CD4-positive, alpha-beta T cell (primary cell): ENCODE measurements at regions not wholly inside any gene's neighbourhood (a gene's known extent, or its start where the extent isn't known, plus 50 kb on each side); places are given as distances from the start of the nearest gene placed in this dataset.

Experiments used
- ATAC-seq: fragments of 200-7000 bp; cut with Tn5 transposase; one replicate; pipeline ENCODE4 v1.10.0; 2022; ENCODE audit warnings: mild to moderate bottlenecking; ENCODE audit not compliant: poor library complexity
- CTCF ChIA-PET: fragments of 350-600 bp; sonication (Branson Sonifier 250); formaldehyde crosslinking; loops from one replicate; lab custom pipeline; 2021; ENCODE audit warnings: antibody characterized with exemption, inconsistent platforms; lab: Charles Lee
- POLR2A ChIA-PET: fragments of 350-600 bp; sonication (Branson Sonifier 250); formaldehyde crosslinking; loops from one replicate; lab custom pipeline; 2021; ENCODE audit warnings: antibody characterized with exemption, inconsistent platforms; lab: Charles Lee
- DNase-seq, 14 experiments: peaks; one replicate each; pipeline ENCODE4 v3.0.0-alpha.2; 2013 to 2020; ENCODE audit warnings: mixed read lengths in 2 of 14
- H3K27ac ChIP-seq, 2 donors: one replicate each; pipeline versions ENCODE4 v1.5.1 to v1.7.0; 2013; ENCODE audit warnings: low read length in 2 of 2, low read depth in 1 of 2, mild to moderate bottlenecking in 1 of 2
- H3K27me3 ChIP-seq, 2 experiments: 1 replicate in 1 of 2; 2 replicates in 1 of 2; pipeline versions ENCODE4 v1.6.1 to v1.7.0; 2013; ENCODE audit warnings: low read length in 2 of 2, control low read depth in 1 of 2, mild to moderate bottlenecking in 1 of 2, moderate library complexity in 1 of 2; ENCODE audit not compliant: insufficient read depth in 2 of 2, control insufficient read depth in 1 of 2
- H3K36me3 ChIP-seq: one replicate; pipeline ENCODE4 v1.6.1; 2013; ENCODE audit warnings: low read length, control low read depth; ENCODE audit not compliant: insufficient read depth
- H3K4me1 ChIP-seq: one replicate; pipeline ENCODE4 v1.6.1; 2013; ENCODE audit warnings: low read length, control low read depth; ENCODE audit not compliant: insufficient read depth
- H3K4me3 ChIP-seq: one replicate; pipeline ENCODE4 v1.5.1; 2013; ENCODE audit warnings: mild to moderate bottlenecking, low read length, moderate library complexity
- H3K9me3 ChIP-seq, 2 experiments: 1 replicate in 1 of 2; 2 replicates in 1 of 2; pipeline versions ENCODE4 v1.6.1 to v1.7.0; 2013; ENCODE audit warnings: low read length in 2 of 2, mild to moderate bottlenecking in 2 of 2, control low read depth in 1 of 2, moderate library complexity in 1 of 2; ENCODE audit not compliant: control insufficient read depth in 1 of 2, insufficient read depth in 1 of 2
- H3K27ac Mint-ChIP-seq: one replicate; pipeline ENCODE4 v1.8.0; 2020; ENCODE audit warnings: mixed read lengths
- H3K27me3 Mint-ChIP-seq: one replicate; pipeline ENCODE4 v1.8.0; 2021; ENCODE audit warnings: mixed read lengths
- H3K36me3 Mint-ChIP-seq: one replicate; pipeline ENCODE4 v1.8.0; 2021; ENCODE audit warnings: low read depth, mixed read lengths
- H3K4me1 Mint-ChIP-seq: one replicate; pipeline ENCODE4 v1.8.0; 2021; ENCODE audit warnings: low read depth, mixed read lengths
- H3K4me3 Mint-ChIP-seq: one replicate; pipeline ENCODE4 v1.8.0; 2020; ENCODE audit warnings: mild to moderate bottlenecking, mixed read lengths
- H3K9me3 Mint-ChIP-seq: one replicate; pipeline ENCODE4 v1.8.0; 2020; ENCODE audit warnings: mixed read lengths
- CTCF ChIP-seq: fragments of 200-600 bp; IDR thresholded peaks from one replicate; pipeline ENCODE4 v1.8.0; 2022; ENCODE audit warnings: antibody characterized with exemption, mild to moderate bottlenecking
- intact Hi-C, 2 experiments: fragments of 100-400 bp; cut with DNase I in 1 of 2; cut with micrococcal nuclease in 1 of 2; formaldehyde crosslinking; loops; one replicate each; pipeline versions ENCODE4 v1.15.1 to v1.9.0; 2023 to 2025; cut with DNase I, micrococcal nuclease

- H3K36me3 Mint-ChIP-seq: no peaks in the 10 kb centered on the region
- H3K9me3 Mint-ChIP-seq: peaks cover 5% of the 10 kb centered on the region
- H3K27ac ChIP-seq: no peak overlapping the region
- no peaks in the 10 kb centered on the region for H3K36me3 ChIP-seq
- H3K4me3 Mint-ChIP-seq: no peak overlapping the region
- ATAC-seq: no peak
- no peak overlapping the region for H3K4me3 ChIP-seq
- no peak overlapping the region for H3K27ac Mint-ChIP-seq
- TF ChIP-seq CTCF: no peak
- H3K27me3 Mint-ChIP-seq: no peaks in the 10 kb centered on the region
- DNase-seq: no peak
- no peaks in the 10 kb centered on the region for H3K27me3 ChIP-seq
- H3K4me1 Mint-ChIP-seq: no peaks in the 10 kb centered on the region
- POLR2A ChIA-PET: no interaction called here
- no peaks in the 10 kb centered on the region for H3K4me1 ChIP-seq
- intact Hi-C loops: no loop called here
- H3K9me3 ChIP-seq: peaks cover 0 to 24% of the 10 kb centered on the region in 2 experiments
- CTCF ChIA-PET: no interaction called here
Observed at GRCh38 chr4:126202226-126202625, 887.5 kb downstream of the FAT4 start.

GRCh38 chr4:126207910-126208309 is 893.2 kb downstream of the FAT4 start:
- ChIA-PET CTCF (no interaction called here), POLR2A (no interaction called here)
- Mint-ChIP-seq H3K4me1 (no peaks in the 10 kb centered on the region), H3K27me3 (no peaks in the 10 kb centered on the region), H3K9me3 (peaks cover 5% of the 10 kb centered on the region), H3K27ac (no peak overlapping the region), H3K36me3 (no peaks in the 10 kb centered on the region), H3K4me3 (no peak overlapping the region)
- intact Hi-C loops: no loop called here
- no peak overlapping the region for H3K4me3 ChIP-seq
- TF ChIP-seq CTCF: no peak
- ATAC-seq (no peak), DNase-seq (no peak)
- H3K36me3 ChIP-seq: no peaks in the 10 kb centered on the region
- H3K9me3 ChIP-seq: no peaks in the 10 kb centered on the region
- no peak overlapping the region for H3K27ac ChIP-seq
- no peaks in the 10 kb centered on the region for H3K4me1 ChIP-seq
- H3K27me3 ChIP-seq: no peaks in the 10 kb centered on the region

- no peaks in the 10 kb centered on the region for H3K9me3 ChIP-seq
- H3K36me3 ChIP-seq: no peaks in the 10 kb centered on the region
- DNase-seq (no peak), ATAC-seq (no peak)
- ChIA-PET POLR2A (no interaction called here), CTCF (no interaction called here)
- intact Hi-C loops: no loop called here
- H3K4me3 ChIP-seq: no peak overlapping the region
- no peaks in the 10 kb centered on the region for H3K4me1 Mint-ChIP-seq
- H3K27me3 ChIP-seq: no peaks in the 10 kb centered on the region
- H3K4me1 ChIP-seq: no peaks in the 10 kb centered on the region
- no peak overlapping the region for H3K4me3 Mint-ChIP-seq
- no peak overlapping the region for H3K27ac Mint-ChIP-seq
- peaks cover 3% of the 10 kb centered on the region for H3K9me3 Mint-ChIP-seq
- H3K36me3 Mint-ChIP-seq: no peaks in the 10 kb centered on the region
- no peak for TF ChIP-seq CTCF
- no peak overlapping the region for H3K27ac ChIP-seq
- H3K27me3 Mint-ChIP-seq: no peaks in the 10 kb centered on the region
Observed at GRCh38 chr4:126209147-126209546, 894.4 kb downstream of the FAT4 start.
